ENCODE measurements at regions not wholly inside any gene's neighbourhood (a gene's known extent, or its start where the extent isn't known, plus 50 kb on each side); places are given as distances from the start of the nearest gene placed in this dataset.

GRCh38 chr1:113219377-113219776, 146.4 kb downstream of the LRIG2 start:
- TF ChIP-seq ARID4B (CRISPR knock-in tag; IDR thresholded peaks at IDR 0.05; ENCODE audit: borderline replicate concordance) (no peak), RORB (CRISPR knock-in tag; IDR thresholded peaks at IDR 0.05) (no peak), MAX (CRISPR knock-in tag; IDR thresholded peaks at IDR 0.05) (no peak), CTCF (IDR thresholded peaks at IDR 0.05) (0 out of 2 replicates have a peak, but pooled peaks have one; percentile 18), FOXP4 (CRISPR knock-in tag; IDR thresholded peaks at IDR 0.05) (no peak), TCF7 (CRISPR knock-in tag; IDR thresholded peaks at IDR 0.05; ENCODE audit: low read depth) (no peak), ATF2 (CRISPR knock-in tag; IDR thresholded peaks at IDR 0.05; ENCODE audit: borderline replicate concordance, low read depth) (no peak), USF2 (CRISPR knock-in tag; IDR thresholded peaks at IDR 0.05) (no peak), NFE2L1 (CRISPR knock-in tag; IDR thresholded peaks at IDR 0.05) (no peak), STAT6 (CRISPR knock-in tag; conservative IDR thresholded peaks at IDR 0.05; ENCODE audit: low read depth) (no peak)

Measured in WTC11 (cell line).